Dendritic cell treated with granulocyte-macrophage colony-stimulating factor and Interleukin-4, amounts not matched to agents 40 ng/mL and 50 ng/mL, for 4 days (primary cell): ENCODE measurements at regions not wholly inside any gene's neighbourhood (a gene's known extent, or its start where the extent isn't known, plus 50 kb on each side); places are given as distances from the start of the nearest gene placed in this dataset.

Experiments
- H3K27ac Mint-ChIP-seq: one replicate; pipeline ENCODE4 v1.8.0; 2022; ENCODE audit warnings: mild to moderate bottlenecking, mixed read lengths
- H3K27me3 Mint-ChIP-seq: one replicate; pipeline ENCODE4 v1.8.0; 2022; ENCODE audit warnings: mild to moderate bottlenecking, mixed read lengths
- H3K36me3 Mint-ChIP-seq: one replicate; pipeline ENCODE4 v1.8.0; 2022; ENCODE audit warnings: low read depth, mixed read lengths
- H3K4me1 Mint-ChIP-seq: one replicate; pipeline ENCODE4 v1.8.0; 2022; ENCODE audit warnings: low read depth, mixed read lengths
- H3K4me3 Mint-ChIP-seq: one replicate; pipeline ENCODE4 v1.8.0; 2022; ENCODE audit warnings: mild to moderate bottlenecking, moderate library complexity, mixed read lengths
- H3K9me3 Mint-ChIP-seq: one replicate; pipeline ENCODE4 v1.8.0; 2022; ENCODE audit warnings: mixed read lengths
- intact Hi-C: fragments of 100-400 bp; cut with micrococcal nuclease; formaldehyde crosslinking; loops from one replicate; pipeline ENCODE4 v1.15.0; 2022

GRCh38 chr10:36253731-36254130 lies 611.6 kb upstream of the FZD8 start:
- Mint-ChIP-seq H3K9me3 (peaks cover 12% of the 10 kb centered on the region), H3K36me3 (no peaks in the 10 kb centered on the region)
- intact Hi-C loops = no loop called here

GRCh38 chr10:36251068-36251467 lies 609.0 kb upstream of the FZD8 start:
- Mint-ChIP-seq H3K9me3 (peaks cover 12% of the 10 kb centered on the region), H3K36me3 (no peaks in the 10 kb centered on the region), H3K4me3 (no peak overlapping the region), H3K4me1 (no peaks in the 10 kb centered on the region), H3K27ac (no peak overlapping the region), H3K27me3 (no peaks in the 10 kb centered on the region)
- intact Hi-C loops = no loop called here

More at GRCh38 chr10:36253731-36254130, 611.6 kb upstream of the FZD8 start:
- no peaks in the 10 kb centered on the region for H3K27me3 Mint-ChIP-seq
- H3K4me1 Mint-ChIP-seq = no peaks in the 10 kb centered on the region
- no peak overlapping the region for H3K27ac Mint-ChIP-seq
- H3K4me3 Mint-ChIP-seq = no peak overlapping the region

- Mint-ChIP-seq H3K27me3 (no peaks in the 10 kb centered on the region), H3K9me3 (peaks cover 10% of the 10 kb centered on the region), H3K4me1 (no peaks in the 10 kb centered on the region), H3K27ac (no peak overlapping the region), H3K4me3 (no peak overlapping the region), H3K36me3 (no peaks in the 10 kb centered on the region)
- intact Hi-C loops = no loop called here
Measured at GRCh38 chr10:36248304-36248981, 606.3 kb upstream of the FZD8 start.

GRCh38 chr10:36247478-36247877 lies 605.4 kb upstream of the FZD8 start:
- H3K4me1 Mint-ChIP-seq = no peaks in the 10 kb centered on the region
- no peaks in the 10 kb centered on the region for H3K27me3 Mint-ChIP-seq

GRCh38 chr10:36236931-36237330 lies 594.8 kb upstream of the FZD8 start:
- no peaks in the 10 kb centered on the region for H3K27me3 Mint-ChIP-seq
- H3K27ac Mint-ChIP-seq = no peak overlapping the region
- H3K4me3 Mint-ChIP-seq = no peak overlapping the region
- intact Hi-C loops = no loop called here
- H3K36me3 Mint-ChIP-seq = no peaks in the 10 kb centered on the region
- no peaks in the 10 kb centered on the region for H3K4me1 Mint-ChIP-seq
- H3K9me3 Mint-ChIP-seq = peaks cover 26% of the 10 kb centered on the region

More at GRCh38 chr10:36247478-36247877, 605.4 kb upstream of the FZD8 start:
- Mint-ChIP-seq H3K4me3 (no peak overlapping the region), H3K9me3 (peaks cover 17% of the 10 kb centered on the region), H3K36me3 (no peaks in the 10 kb centered on the region), H3K27ac (no peak overlapping the region)
- intact Hi-C loops = no loop called here

GRCh38 chr10:36236341-36236740 lies 594.2 kb upstream of the FZD8 start:
- Mint-ChIP-seq H3K4me3 (no peak overlapping the region), H3K36me3 (no peaks in the 10 kb centered on the region), H3K4me1 (no peaks in the 10 kb centered on the region), H3K9me3 (peaks cover 20% of the 10 kb centered on the region), H3K27me3 (no peaks in the 10 kb centered on the region), H3K27ac (no peak overlapping the region)
- intact Hi-C loops = no loop called here

GRCh38 chr10:36232935-36233334 lies 590.8 kb upstream of the FZD8 start:
- no peaks in the 10 kb centered on the region for H3K4me1 Mint-ChIP-seq
- intact Hi-C loops = no loop called here
- H3K36me3 Mint-ChIP-seq = no peaks in the 10 kb centered on the region

GRCh38 chr10:36224431-36224985 lies 582.4 kb upstream of the FZD8 start:
- no peaks in the 10 kb centered on the region for H3K4me1 Mint-ChIP-seq
- intact Hi-C loops = no loop called here
- no peaks in the 10 kb centered on the region for H3K27me3 Mint-ChIP-seq
- peaks cover 9% of the 10 kb centered on the region for H3K9me3 Mint-ChIP-seq
- no peak overlapping the region for H3K4me3 Mint-ChIP-seq
- H3K27ac Mint-ChIP-seq = no peak overlapping the region
- H3K36me3 Mint-ChIP-seq = no peaks in the 10 kb centered on the region

More at GRCh38 chr10:36232935-36233334, 590.8 kb upstream of the FZD8 start:
- no peak overlapping the region for H3K4me3 Mint-ChIP-seq
- no peaks in the 10 kb centered on the region for H3K27me3 Mint-ChIP-seq
- no peak overlapping the region for H3K27ac Mint-ChIP-seq
- peaks cover 9% of the 10 kb centered on the region for H3K9me3 Mint-ChIP-seq

GRCh38 chr10:36221101-36221500 lies 579.0 kb upstream of the FZD8 start:
- H3K4me3 Mint-ChIP-seq = no peak overlapping the region
- H3K9me3 Mint-ChIP-seq = peaks cover 5% of the 10 kb centered on the region
- intact Hi-C loops = no loop called here
- H3K36me3 Mint-ChIP-seq = no peaks in the 10 kb centered on the region
- H3K27me3 Mint-ChIP-seq = no peaks in the 10 kb centered on the region
- no peak overlapping the region for H3K27ac Mint-ChIP-seq
- no peaks in the 10 kb centered on the region for H3K4me1 Mint-ChIP-seq

- no peaks in the 10 kb centered on the region for H3K36me3 Mint-ChIP-seq
- H3K4me1 Mint-ChIP-seq = no peaks in the 10 kb centered on the region
- no peak overlapping the region for H3K27ac Mint-ChIP-seq
- intact Hi-C loops = no loop called here
- H3K27me3 Mint-ChIP-seq = no peaks in the 10 kb centered on the region
- H3K4me3 Mint-ChIP-seq = no peak overlapping the region
- peaks cover 5% of the 10 kb centered on the region for H3K9me3 Mint-ChIP-seq
Measured at GRCh38 chr10:36220151-36220550, 578.1 kb upstream of the FZD8 start.

- Mint-ChIP-seq H3K27me3 (no peaks in the 10 kb centered on the region), H3K36me3 (no peaks in the 10 kb centered on the region), H3K9me3 (no peaks in the 10 kb centered on the region), H3K4me1 (no peaks in the 10 kb centered on the region), H3K27ac (no peak overlapping the region), H3K4me3 (no peak overlapping the region)
- intact Hi-C loops = no loop called here
Measured at GRCh38 chr10:36211856-36212255, 569.8 kb upstream of the FZD8 start.

- no peak overlapping the region for H3K4me3 Mint-ChIP-seq
- H3K4me1 Mint-ChIP-seq = no peaks in the 10 kb centered on the region
- intact Hi-C loops = no loop called here
- H3K27ac Mint-ChIP-seq = no peak overlapping the region
- H3K27me3 Mint-ChIP-seq = no peaks in the 10 kb centered on the region
- H3K9me3 Mint-ChIP-seq = no peaks in the 10 kb centered on the region
- no peaks in the 10 kb centered on the region for H3K36me3 Mint-ChIP-seq
Measured at GRCh38 chr10:36209480-36209879, 567.4 kb upstream of the FZD8 start.

GRCh38 chr10:36202881-36203280 lies 560.8 kb upstream of the FZD8 start:
- intact Hi-C loops = no loop called here
- Mint-ChIP-seq H3K27me3 (no peaks in the 10 kb centered on the region), H3K36me3 (no peaks in the 10 kb centered on the region), H3K4me1 (no peaks in the 10 kb centered on the region), H3K9me3 (peaks cover 7% of the 10 kb centered on the region), H3K27ac (no peak overlapping the region), H3K4me3 (no peak overlapping the region)

GRCh38 chr10:36200577-36200976 lies 558.5 kb upstream of the FZD8 start:
- no peak overlapping the region for H3K4me3 Mint-ChIP-seq
- no peak overlapping the region for H3K27ac Mint-ChIP-seq
- peaks cover 28% of the 10 kb centered on the region for H3K9me3 Mint-ChIP-seq
- no peaks in the 10 kb centered on the region for H3K4me1 Mint-ChIP-seq
- H3K36me3 Mint-ChIP-seq = no peaks in the 10 kb centered on the region
- H3K27me3 Mint-ChIP-seq = no peaks in the 10 kb centered on the region
- intact Hi-C loops = no loop called here

GRCh38 chr10:36198322-36198721 lies 556.2 kb upstream of the FZD8 start:
- no peak overlapping the region for H3K4me3 Mint-ChIP-seq
- H3K9me3 Mint-ChIP-seq = peaks cover 47% of the 10 kb centered on the region
- H3K27me3 Mint-ChIP-seq = no peaks in the 10 kb centered on the region
- no peaks in the 10 kb centered on the region for H3K36me3 Mint-ChIP-seq
- intact Hi-C loops = no loop called here
- H3K27ac Mint-ChIP-seq = no peak overlapping the region
- H3K4me1 Mint-ChIP-seq = no peaks in the 10 kb centered on the region
